HUES64 (cell line): ENCODE measurements at regions not wholly inside any gene's neighbourhood (a gene's known extent, or its start where the extent isn't known, plus 50 kb on each side); places are given as distances from the start of the nearest gene placed in this dataset.

ENCODE experiments used
- H3K27ac ChIP-seq: 2 replicates; pipeline ENCODE4 v1.7.0; 2013; ENCODE audit warnings: low read depth, low read length, inconsistent platforms
- H3K27me3 ChIP-seq: 2 replicates; pipeline ENCODE4 v1.6.1; 2013; ENCODE audit warnings: mild to moderate bottlenecking, low read length; ENCODE audit not compliant: insufficient read depth
- H3K36me3 ChIP-seq: 2 replicates; pipeline ENCODE4 v1.6.1; 2013; ENCODE audit warnings: mild to moderate bottlenecking, low read length; ENCODE audit not compliant: insufficient read depth
- H3K4me1 ChIP-seq: 2 replicates; pipeline ENCODE4 v1.6.1; 2013; ENCODE audit warnings: mild to moderate bottlenecking, low read length, moderate library complexity; ENCODE audit not compliant: insufficient read depth
- H3K4me3 ChIP-seq: 2 replicates; pipeline ENCODE4 v1.5.1; 2013; ENCODE audit warnings: mild to moderate bottlenecking, low read length, moderate library complexity
- H3K9ac ChIP-seq: 2 replicates; pipeline ENCODE4 v1.6.1; 2013; ENCODE audit warnings: mild to moderate bottlenecking, low read depth, low read length
- H3K9me3 ChIP-seq: 2 replicates; pipeline ENCODE4 v1.6.1; 2013; ENCODE audit warnings: low read depth, low read length; ENCODE audit not compliant: insufficient read depth
- WGBS: fragments of 150-250, 120-280 bp; methylation state at CpG from one replicate; pipeline ENCODE4 v1.1.7; 2013; ENCODE audit warnings: missing lambda C conversion rate; 5-methylcytosine and 5-hydroxymethylcytosine counted together

GRCh38 chr2:235129850-235130249 lies 178.0 kb downstream of the SH3BP4 start:
- H3K36me3 ChIP-seq, result no peaks in the 10 kb centered on the region
- no peak overlapping the region for H3K4me3 ChIP-seq
- H3K4me1 ChIP-seq, result no peaks in the 10 kb centered on the region
- 0% methylated on average over 1 of the region's 5 CpGs for WGBS
- no peak overlapping the region for H3K9ac ChIP-seq
- peaks cover 96% of the 10 kb centered on the region for H3K27me3 ChIP-seq
- H3K27ac ChIP-seq, result no peak overlapping the region
- no peaks in the 10 kb centered on the region for H3K9me3 ChIP-seq

GRCh38 chr2:235131334-235132305 lies 179.8 kb downstream of the SH3BP4 start:
- WGBS, result 90% methylated on average over 19 of the region's 21 CpGs
- H3K4me1 ChIP-seq, result no peaks in the 10 kb centered on the region
- H3K27ac ChIP-seq, result no peak overlapping the region
- H3K9ac ChIP-seq, result no peak overlapping the region
- no peaks in the 10 kb centered on the region for H3K36me3 ChIP-seq
- no peaks in the 10 kb centered on the region for H3K9me3 ChIP-seq
- no peak overlapping the region for H3K4me3 ChIP-seq
- peaks cover 88% of the 10 kb centered on the region for H3K27me3 ChIP-seq

- Histone ChIP-seq H3K27me3 (peaks cover 79% of the 10 kb centered on the region), H3K27ac (no peak overlapping the region), H3K9ac (no peak overlapping the region), H3K36me3 (no peaks in the 10 kb centered on the region), H3K9me3 (no peaks in the 10 kb centered on the region), H3K4me3 (no peak overlapping the region), H3K4me1 (no peaks in the 10 kb centered on the region)
- 100% methylated on average over 2 of the region's 2 CpGs for WGBS
Observed at GRCh38 chr2:235132651-235133050, 180.8 kb downstream of the SH3BP4 start.

GRCh38 chr2:235133837-235134236 lies 182.0 kb downstream of the SH3BP4 start:
- Histone ChIP-seq H3K4me1 (no peaks in the 10 kb centered on the region), H3K4me3 (no peak overlapping the region), H3K36me3 (no peaks in the 10 kb centered on the region), H3K27ac (no peak overlapping the region), H3K9me3 (no peaks in the 10 kb centered on the region), H3K9ac (no peak overlapping the region), H3K27me3 (peaks cover 67% of the 10 kb centered on the region)
- WGBS, result 62% methylated on average over 2 of the region's 2 CpGs

- Histone ChIP-seq H3K4me3 (no peak overlapping the region), H3K9ac (no peak overlapping the region), H3K27ac (no peak overlapping the region), H3K36me3 (no peaks in the 10 kb centered on the region), H3K4me1 (no peaks in the 10 kb centered on the region), H3K27me3 (peaks cover 61% of the 10 kb centered on the region), H3K9me3 (no peaks in the 10 kb centered on the region)
- 92% methylated on average over 3 of the region's 3 CpGs for WGBS
Observed at GRCh38 chr2:235134420-235134819, 182.6 kb downstream of the SH3BP4 start.

- Histone ChIP-seq H3K9me3 (no peaks in the 10 kb centered on the region), H3K4me1 (no peaks in the 10 kb centered on the region), H3K27me3 (peaks cover 52% of the 10 kb centered on the region), H3K4me3 (no peak overlapping the region), H3K27ac (no peak overlapping the region), H3K36me3 (no peaks in the 10 kb centered on the region), H3K9ac (no peak overlapping the region)
- WGBS, result 92% methylated on average over 4 of the region's 4 CpGs
Observed at GRCh38 chr2:235135195-235135965, 183.6 kb downstream of the SH3BP4 start.

GRCh38 chr2:235135990-235136561 lies 184.3 kb downstream of the SH3BP4 start:
- no peak overlapping the region for H3K27ac ChIP-seq
- H3K9me3 ChIP-seq, result no peaks in the 10 kb centered on the region
- no peaks in the 10 kb centered on the region for H3K4me1 ChIP-seq
- H3K36me3 ChIP-seq, result no peaks in the 10 kb centered on the region
- peaks cover 45% of the 10 kb centered on the region for H3K27me3 ChIP-seq
- WGBS, result 49% methylated on average over 18 of the region's 19 CpGs
- no peak overlapping the region for H3K9ac ChIP-seq
- no peak overlapping the region for H3K4me3 ChIP-seq

GRCh38 chr2:235138339-235138738 lies 186.5 kb downstream of the SH3BP4 start:
- no peak overlapping the region for H3K4me3 ChIP-seq

GRCh38 chr2:235139956-235140800 lies 188.4 kb downstream of the SH3BP4 start:
- Histone ChIP-seq H3K9ac (no peak overlapping the region), H3K36me3 (no peaks in the 10 kb centered on the region), H3K4me1 (0 out of 2 replicates have a peak, but pooled peaks cover 6% of the 10 kb centered on the region), H3K27ac (no peak overlapping the region), H3K4me3 (no peak overlapping the region), H3K9me3 (no peaks in the 10 kb centered on the region), H3K27me3 (peaks cover 6% of the 10 kb centered on the region)
- 93% methylated on average over 19 of the region's 19 CpGs for WGBS

More at GRCh38 chr2:235138339-235138738, 186.5 kb downstream of the SH3BP4 start:
- H3K36me3 ChIP-seq, result no peaks in the 10 kb centered on the region
- H3K9me3 ChIP-seq, result no peaks in the 10 kb centered on the region
- H3K27ac ChIP-seq, result no peak overlapping the region
- peaks cover 23% of the 10 kb centered on the region for H3K27me3 ChIP-seq
- no peaks in the 10 kb centered on the region for H3K4me1 ChIP-seq
- no peak overlapping the region for H3K9ac ChIP-seq
- WGBS, result 95% methylated on average over 10 of the region's 10 CpGs

- Histone ChIP-seq H3K9ac (no peak overlapping the region), H3K27ac (no peak overlapping the region)
Observed at GRCh38 chr2:235140801-235141081, 188.9 kb downstream of the SH3BP4 start.

More at GRCh38 chr2:235140801-235141081, 188.9 kb downstream of the SH3BP4 start:
- H3K9me3 ChIP-seq, result no peaks in the 10 kb centered on the region
- no peaks in the 10 kb centered on the region for H3K36me3 ChIP-seq
- H3K4me1 ChIP-seq, result 0 out of 2 replicates have a peak, but pooled peaks cover 6% of the 10 kb centered on the region
- H3K4me3 ChIP-seq, result no peak overlapping the region
- WGBS, result 94% methylated on average over 5 of the region's 5 CpGs
- peaks cover 2% of the 10 kb centered on the region for H3K27me3 ChIP-seq
